Activated CD8-positive, alpha-beta T cell treated with anti-CD3 and anti-CD28 coated beads, Interleukin-2, amount 10 ng/mL, durations not matched to agents 7 days and 5 days (primary cell): ENCODE measurements at regions not wholly inside any gene's neighbourhood (a gene's known extent, or its start where the extent isn't known, plus 50 kb on each side); places are given as distances from the start of the nearest gene placed in this dataset.
"Not testable (repeated sequence)": the region's sequence is repeated elsewhere in the genome, so short reads cannot be mapped to it uniquely, and the experiment has no call there.

Experiments
- ATAC-seq: fragments of 150-1000 bp; cut with Tn5 transposase; one replicate; pipeline ENCODE4 v1.10.0; 2021; ENCODE audit warnings: moderate library complexity
- CTCF ChIA-PET: fragments of 350-600 bp; sonication (Branson Sonifier 250); formaldehyde crosslinking; loops from one replicate; lab custom pipeline; 2021; ENCODE audit warnings: antibody characterized with exemption; lab: Charles Lee
- POLR2A ChIA-PET: fragments of 350-600 bp; sonication (Branson Sonifier 250); formaldehyde crosslinking; loops from one replicate; lab custom pipeline; 2021; ENCODE audit warnings: antibody characterized with exemption; lab: Charles Lee
- DNase-seq: peaks from one replicate; pipeline ENCODE4 v3.0.0-alpha.2; 2020
- H3K27ac Mint-ChIP-seq: one replicate; pipeline ENCODE4 v1.8.0; 2021; ENCODE audit warnings: mild to moderate bottlenecking, mixed read lengths
- H3K27me3 Mint-ChIP-seq: one replicate; pipeline ENCODE4 v1.8.0; 2021; ENCODE audit warnings: low read depth, mixed read lengths
- H3K36me3 Mint-ChIP-seq: one replicate; pipeline ENCODE4 v1.8.0; 2021; ENCODE audit warnings: low read depth, mixed read lengths
- H3K4me1 Mint-ChIP-seq: one replicate; pipeline ENCODE4 v1.8.0; 2021; ENCODE audit warnings: low read depth, mixed read lengths
- H3K4me3 Mint-ChIP-seq: one replicate; pipeline ENCODE4 v1.8.0; 2021; ENCODE audit warnings: mild to moderate bottlenecking, mixed read lengths
- H3K9me3 Mint-ChIP-seq: one replicate; pipeline ENCODE4 v1.8.0; 2022; ENCODE audit warnings: mixed read lengths; ENCODE audit not compliant: insufficient read depth

- Mint-ChIP-seq H3K4me3 (no peak overlapping the region), H3K36me3 (no peaks in the 10 kb centered on the region), H3K27ac (no peak overlapping the region), H3K9me3 (no peaks in the 10 kb centered on the region), H3K27me3 (no peaks in the 10 kb centered on the region), H3K4me1 (no peaks in the 10 kb centered on the region)
- ATAC-seq (no peak), DNase-seq (no peak)
- ChIA-PET CTCF (no interaction called here), POLR2A (no interaction called here)
These were observed 351.3 kb downstream of the SLC7A11 start for GRCh38 chr4:137890812-137891211.

- Mint-ChIP-seq H3K27ac (no peak overlapping the region), H3K9me3 (peaks cover 4% of the 10 kb centered on the region), H3K36me3 (no peaks in the 10 kb centered on the region), H3K27me3 (no peaks in the 10 kb centered on the region), H3K4me1 (no peaks in the 10 kb centered on the region), H3K4me3 (no peak overlapping the region)
- ATAC-seq (no peak), DNase-seq (no peak)
- ChIA-PET POLR2A (no interaction called here), CTCF (no interaction called here)
These were observed 349.3 kb upstream of the PCDH18 start for GRCh38 chr4:137881641-137882040.

- H3K9me3 Mint-ChIP-seq, POLR2A ChIA-PET, CTCF ChIA-PET, H3K4me1 Mint-ChIP-seq, H3K27ac Mint-ChIP-seq, H3K36me3 Mint-ChIP-seq, DNase-seq, ATAC-seq, H3K27me3 Mint-ChIP-seq, H3K4me3 Mint-ChIP-seq: not testable (repeated sequence)
These were observed 335.8 kb upstream of the PCDH18 start for GRCh38 chr4:137868067-137868466.

- POLR2A ChIA-PET = no interaction called here
- CTCF ChIA-PET = no interaction called here
- Mint-ChIP-seq H3K27me3 (no peaks in the 10 kb centered on the region), H3K36me3 (no peaks in the 10 kb centered on the region), H3K4me3 (no peak overlapping the region), H3K27ac (no peak overlapping the region), H3K9me3 (peaks cover 6% of the 10 kb centered on the region), H3K4me1 (no peaks in the 10 kb centered on the region)
- no peak for ATAC-seq
- no peak for DNase-seq
These were observed 334.4 kb upstream of the PCDH18 start for GRCh38 chr4:137866671-137867070.

GRCh38 chr4:137861682-137862081 is 329.4 kb upstream of the PCDH18 start:
- H3K27me3 Mint-ChIP-seq = no peaks in the 10 kb centered on the region

GRCh38 chr4:137853424-137853823 is 321.1 kb upstream of the PCDH18 start:
- ChIA-PET POLR2A (no interaction called here), CTCF (no interaction called here)
- H3K36me3 Mint-ChIP-seq = no peaks in the 10 kb centered on the region
- H3K4me1 Mint-ChIP-seq = no peaks in the 10 kb centered on the region
- ATAC-seq = no peak
- H3K9me3 Mint-ChIP-seq = peaks cover 16% of the 10 kb centered on the region
- H3K4me3 Mint-ChIP-seq = no peak overlapping the region
- H3K27me3 Mint-ChIP-seq = no peaks in the 10 kb centered on the region
- no peak overlapping the region for H3K27ac Mint-ChIP-seq
- DNase-seq = no peak

More at GRCh38 chr4:137861682-137862081, 329.4 kb upstream of the PCDH18 start:
- H3K4me1 Mint-ChIP-seq = no peaks in the 10 kb centered on the region
- no peaks in the 10 kb centered on the region for H3K9me3 Mint-ChIP-seq
- no peak overlapping the region for H3K27ac Mint-ChIP-seq
- CTCF ChIA-PET = no interaction called here
- DNase-seq (no peak), ATAC-seq (no peak)
- H3K36me3 Mint-ChIP-seq = no peaks in the 10 kb centered on the region
- POLR2A ChIA-PET = no interaction called here
- no peak overlapping the region for H3K4me3 Mint-ChIP-seq

- no peak overlapping the region for H3K4me3 Mint-ChIP-seq
- ATAC-seq (no peak), DNase-seq (no peak)
- no peaks in the 10 kb centered on the region for H3K27me3 Mint-ChIP-seq
- CTCF ChIA-PET = no interaction called here
- POLR2A ChIA-PET = no interaction called here
- no peaks in the 10 kb centered on the region for H3K4me1 Mint-ChIP-seq
- no peak overlapping the region for H3K27ac Mint-ChIP-seq
- H3K9me3 Mint-ChIP-seq = peaks cover 16% of the 10 kb centered on the region
- no peaks in the 10 kb centered on the region for H3K36me3 Mint-ChIP-seq
These were observed 320.0 kb upstream of the PCDH18 start for GRCh38 chr4:137852326-137852725.

- no peak overlapping the region for H3K27ac Mint-ChIP-seq
- DNase-seq (no peak), ATAC-seq (no peak)
- peaks cover 16% of the 10 kb centered on the region for H3K9me3 Mint-ChIP-seq
- no peaks in the 10 kb centered on the region for H3K4me1 Mint-ChIP-seq
- POLR2A ChIA-PET = no interaction called here
- no peaks in the 10 kb centered on the region for H3K36me3 Mint-ChIP-seq
- H3K27me3 Mint-ChIP-seq = no peaks in the 10 kb centered on the region
- H3K4me3 Mint-ChIP-seq = no peak overlapping the region
- CTCF ChIA-PET = no interaction called here
These were observed 319.1 kb upstream of the PCDH18 start for GRCh38 chr4:137851435-137851834.

- CTCF ChIA-PET, H3K4me3 Mint-ChIP-seq, DNase-seq, H3K4me1 Mint-ChIP-seq, H3K9me3 Mint-ChIP-seq, H3K27me3 Mint-ChIP-seq, ATAC-seq, H3K36me3 Mint-ChIP-seq, POLR2A ChIA-PET, H3K27ac Mint-ChIP-seq: not testable (repeated sequence)
These were observed 295.7 kb upstream of the PCDH18 start for GRCh38 chr4:137827945-137828344.

- Mint-ChIP-seq H3K4me1 (no peaks in the 10 kb centered on the region), H3K27ac (no peak overlapping the region), H3K27me3 (no peaks in the 10 kb centered on the region), H3K4me3 (no peak overlapping the region), H3K9me3 (peaks cover 3% of the 10 kb centered on the region), H3K36me3 (no peaks in the 10 kb centered on the region)
- DNase-seq (no peak), ATAC-seq (no peak)
- CTCF ChIA-PET = no interaction called here
- POLR2A ChIA-PET = no interaction called here
These were observed 293.2 kb upstream of the PCDH18 start for GRCh38 chr4:137825505-137825904.

- Mint-ChIP-seq H3K9me3 (no peaks in the 10 kb centered on the region), H3K27ac (no peak overlapping the region), H3K4me1 (no peaks in the 10 kb centered on the region), H3K4me3 (no peak overlapping the region), H3K27me3 (no peaks in the 10 kb centered on the region), H3K36me3 (no peaks in the 10 kb centered on the region)
- DNase-seq = no peak
- ChIA-PET CTCF (no interaction called here), POLR2A (no interaction called here)
- ATAC-seq = no peak
These were observed 290.7 kb upstream of the PCDH18 start for GRCh38 chr4:137823007-137823406.

GRCh38 chr4:137819964-137820383 is 287.7 kb upstream of the PCDH18 start:
- H3K4me3 Mint-ChIP-seq = no peak overlapping the region
- H3K4me1 Mint-ChIP-seq = no peaks in the 10 kb centered on the region
- ChIA-PET CTCF (interaction anchor here (1.3 kb wide), 1 partner anchor 271 kb away, joined by 5 read pairs; no protein-coding TSS in a partner anchor), POLR2A (no interaction called here)
- DNase-seq (no peak), ATAC-seq (no peak)
- no peaks in the 10 kb centered on the region for H3K9me3 Mint-ChIP-seq
- no peaks in the 10 kb centered on the region for H3K36me3 Mint-ChIP-seq
- no peaks in the 10 kb centered on the region for H3K27me3 Mint-ChIP-seq
- no peak overlapping the region for H3K27ac Mint-ChIP-seq

- POLR2A ChIA-PET = no interaction called here
- CTCF ChIA-PET = no interaction called here
- no peak overlapping the region for H3K27ac Mint-ChIP-seq
- H3K36me3 Mint-ChIP-seq = no peaks in the 10 kb centered on the region
- ATAC-seq (no peak), DNase-seq (no peak)
- no peaks in the 10 kb centered on the region for H3K27me3 Mint-ChIP-seq
- no peaks in the 10 kb centered on the region for H3K9me3 Mint-ChIP-seq
- no peaks in the 10 kb centered on the region for H3K4me1 Mint-ChIP-seq
- no peak overlapping the region for H3K4me3 Mint-ChIP-seq
These were observed 280.0 kb upstream of the PCDH18 start for GRCh38 chr4:137812258-137812657.
